Dermis microvascular lymphatic vessel endothelial cell (primary cell): ENCODE measurements at regions not wholly inside any gene's neighbourhood (a gene's known extent, or its start where the extent isn't known, plus 50 kb on each side); places are given as distances from the start of the nearest gene placed in this dataset.

Source experiments
- DNase-seq, 2 donors: peaks; one replicate each; pipeline versions ENCODE4 v3.0.0 to v3.0.0-alpha.2; 2010; ENCODE audit warnings: low read depth in 2 of 2

DNA sequence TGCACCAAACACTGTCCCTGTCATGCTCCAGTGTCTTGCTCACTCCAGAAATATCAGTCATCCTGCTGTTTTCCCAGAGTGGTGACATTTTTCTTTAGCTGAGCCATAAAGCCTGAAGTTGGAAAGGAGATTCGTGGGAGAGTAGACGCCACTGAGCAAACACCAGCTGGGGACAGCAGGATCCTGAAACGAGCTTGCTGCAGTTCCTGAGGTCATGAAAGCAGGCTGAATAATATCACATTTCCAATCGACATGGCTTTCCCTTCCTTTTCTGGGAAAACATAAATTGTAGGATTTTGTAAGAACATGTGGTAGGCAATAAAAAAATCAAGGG, 276.4 kb downstream of the CDCA7 start:
- DNase-seq, result no peak

- no peak for DNase-seq
Observed at GRCh38 chr2:173644146-173644545, 289.5 kb downstream of the CDCA7 start.

DNA sequence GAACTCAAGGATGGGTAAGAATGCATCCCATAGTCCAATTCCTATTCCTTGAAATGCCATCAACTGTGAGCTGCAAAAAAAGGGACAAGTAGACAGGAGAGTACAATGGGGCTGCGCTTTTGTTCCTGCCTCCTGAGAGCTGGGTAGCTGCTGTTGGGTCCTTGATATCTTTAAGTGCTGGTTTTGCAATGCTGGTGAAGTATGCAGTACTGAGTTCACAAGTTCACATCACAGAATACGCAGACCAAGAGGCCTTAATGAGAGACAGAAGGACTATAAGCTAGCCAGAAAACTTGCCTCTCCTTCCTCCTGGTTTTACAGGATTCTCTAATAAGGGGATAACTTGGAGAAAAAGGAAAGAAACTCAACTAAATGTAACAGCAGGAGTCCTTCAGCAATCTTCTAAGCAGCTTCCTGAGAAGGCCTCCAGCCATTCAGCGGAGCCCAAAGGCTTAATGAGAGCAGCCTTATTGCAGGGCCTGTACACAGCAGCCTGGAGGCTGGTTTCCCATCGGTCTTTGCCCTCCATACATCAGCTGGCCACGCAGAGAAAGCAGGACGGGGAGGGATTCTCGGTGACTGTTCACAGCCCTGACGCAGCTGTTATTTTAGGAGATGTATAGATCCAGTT, 293.1 kb downstream of the CDCA7 start:
- no peak for DNase-seq

DNA sequence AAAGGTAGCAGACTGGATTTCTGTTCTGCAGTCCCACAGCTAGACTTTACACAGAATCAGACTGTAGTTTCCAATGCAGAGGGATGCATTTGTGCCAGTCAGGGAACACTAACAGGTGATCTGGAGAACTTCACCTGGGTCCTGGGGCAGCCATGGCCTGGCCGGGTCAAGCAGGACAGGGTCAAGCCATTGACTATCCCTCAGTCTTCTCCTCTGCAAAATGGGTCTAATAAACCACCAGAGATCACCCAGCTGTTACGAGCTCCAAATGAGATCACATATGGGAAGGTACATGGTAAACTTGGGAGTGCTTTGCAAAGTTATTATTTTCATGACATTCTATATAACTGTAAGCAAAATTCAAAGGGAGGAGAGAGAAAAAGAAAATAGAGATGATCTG, 294.1 kb downstream of the CDCA7 start:
- DNase-seq, result no peak

DNA sequence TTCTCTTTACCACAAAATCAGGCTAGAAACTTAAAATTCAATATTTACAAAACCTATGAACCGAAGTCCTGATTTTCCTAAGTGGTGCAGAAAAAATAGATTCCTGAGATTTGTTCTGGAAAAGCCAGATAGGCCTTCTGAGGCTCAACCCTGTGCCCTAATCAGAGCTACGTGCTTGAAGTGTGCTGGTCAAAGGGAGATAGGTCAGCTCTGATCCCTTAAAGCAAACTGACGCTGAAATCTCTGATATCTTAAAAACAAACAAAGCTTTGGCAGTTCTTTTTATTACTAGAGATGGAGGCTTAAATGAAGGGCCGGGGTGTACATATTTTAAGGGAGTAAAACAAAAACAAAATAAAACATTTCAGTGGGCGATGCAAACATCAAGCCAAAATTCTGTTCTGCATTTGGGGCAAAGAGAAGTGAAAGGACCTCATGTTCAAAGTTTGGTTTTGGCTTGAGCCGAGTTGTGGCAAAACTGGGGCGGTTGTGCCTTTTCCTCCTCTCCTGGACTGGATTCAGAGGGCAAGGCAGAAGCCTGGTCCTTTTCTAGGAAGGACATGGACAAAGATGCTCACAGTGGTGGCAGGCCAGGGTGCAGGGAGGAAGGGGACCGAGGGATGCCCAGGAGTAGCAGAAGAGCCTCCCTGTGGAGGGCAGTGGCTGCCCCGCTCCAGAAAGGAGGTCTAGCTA, 295.0 kb downstream of the CDCA7 start:
- DNase-seq, result no peak

- no peak for DNase-seq
Observed at GRCh38 chr2:173651891-173652290, 297.2 kb downstream of the CDCA7 start.

GRCh38 chr2:173652311-173652710, 297.6 kb downstream of the CDCA7 start:
- peak in 1 of 2 donors; percentile 4 for DNase-seq

GRCh38 chr2:173652767-173653431, 298.2 kb downstream of the CDCA7 start:
- DNase-seq, result peak in 1 of 2 donors; percentile 48

GRCh38 chr2:173653432-173653805, 298.7 kb downstream of the CDCA7 start:
- DNase-seq, result no peak

DNA sequence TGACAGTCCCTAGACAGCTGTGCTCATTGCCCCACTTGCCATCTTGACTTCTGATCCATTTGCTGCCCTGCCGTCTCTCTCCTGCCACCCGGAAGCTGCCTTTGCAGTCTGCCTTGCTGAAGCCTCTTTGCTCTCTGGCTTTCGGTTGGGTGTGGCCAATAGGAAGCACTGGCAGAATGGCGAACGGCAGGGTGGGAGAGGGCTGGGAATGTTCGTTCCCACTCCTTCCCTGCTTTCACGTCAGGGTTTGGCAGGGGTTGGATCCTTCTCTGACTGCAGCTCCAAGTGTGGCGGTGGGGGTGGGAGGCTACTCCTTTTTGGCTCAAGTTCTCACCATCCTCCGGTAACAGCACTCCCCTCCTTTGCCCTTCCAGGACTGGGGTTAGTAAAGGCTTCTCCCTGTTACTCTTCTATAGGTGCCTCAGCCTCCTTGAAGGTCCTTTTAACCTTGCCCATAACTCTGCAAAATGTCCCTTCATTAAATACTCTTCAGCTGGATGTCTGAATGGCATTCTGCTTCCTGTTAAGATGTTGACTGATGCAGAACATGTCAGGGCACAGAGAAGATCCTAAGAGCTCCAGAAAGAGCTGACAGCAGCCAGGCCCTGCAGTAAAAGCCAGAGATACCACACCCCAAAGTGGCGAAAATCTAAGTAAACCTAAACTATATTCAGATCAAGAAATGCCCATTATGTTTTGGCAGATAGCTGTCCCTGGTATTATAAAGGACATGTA, 299.7 kb downstream of the CDCA7 start:
- DNase-seq, result no peak

GRCh38 chr2:173654896-173655265, 300.2 kb downstream of the CDCA7 start:
- DNase-seq, result no peak

DNA sequence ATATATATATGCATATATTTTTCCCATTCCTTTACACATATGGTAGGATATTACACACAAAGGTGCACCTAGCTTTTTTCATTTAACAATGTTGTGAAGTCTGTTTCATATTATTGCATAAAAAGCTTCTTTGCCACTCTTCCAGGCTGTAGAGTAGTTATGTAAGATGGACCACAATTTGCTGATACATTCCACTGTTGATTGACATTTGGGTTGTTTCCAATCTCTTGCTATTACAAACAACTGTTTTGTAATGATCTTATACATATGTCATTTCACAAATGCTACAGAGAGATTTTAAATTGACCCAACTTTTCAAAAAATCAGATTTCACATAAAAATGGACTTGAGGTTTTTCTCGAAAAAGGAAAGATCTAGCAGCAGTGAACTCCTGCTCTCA, 301.4 kb downstream of the CDCA7 start:
- DNase-seq, result no peak

- DNase-seq, result peak in 1 of 2 donors; percentile 35
Observed at GRCh38 chr2:173657996-173658717, 303.5 kb downstream of the CDCA7 start.

DNA sequence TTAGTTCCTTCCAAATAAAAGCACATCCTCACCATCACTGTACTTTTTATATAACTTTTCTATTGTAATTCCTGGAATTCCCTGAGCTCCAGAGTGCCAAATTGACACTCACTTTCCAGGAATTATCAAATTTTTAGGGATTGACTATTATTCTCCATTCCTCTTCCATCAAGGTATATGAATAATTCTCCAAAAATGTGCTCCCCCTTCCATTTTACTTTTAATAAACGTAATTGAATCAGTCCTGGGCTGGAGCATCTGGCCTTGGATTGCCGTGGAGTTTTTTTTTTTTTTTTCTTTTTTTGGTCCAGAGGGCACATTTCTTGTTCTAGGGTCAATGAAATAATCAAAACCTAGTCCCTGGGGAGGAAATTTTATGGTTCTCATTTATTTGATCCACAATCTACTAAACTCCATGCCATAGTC, 304.3 kb downstream of the CDCA7 start:
- no peak for DNase-seq

GRCh38 chr2:173659509-173659908, 304.8 kb downstream of the CDCA7 start:
- no peak for DNase-seq

DNA sequence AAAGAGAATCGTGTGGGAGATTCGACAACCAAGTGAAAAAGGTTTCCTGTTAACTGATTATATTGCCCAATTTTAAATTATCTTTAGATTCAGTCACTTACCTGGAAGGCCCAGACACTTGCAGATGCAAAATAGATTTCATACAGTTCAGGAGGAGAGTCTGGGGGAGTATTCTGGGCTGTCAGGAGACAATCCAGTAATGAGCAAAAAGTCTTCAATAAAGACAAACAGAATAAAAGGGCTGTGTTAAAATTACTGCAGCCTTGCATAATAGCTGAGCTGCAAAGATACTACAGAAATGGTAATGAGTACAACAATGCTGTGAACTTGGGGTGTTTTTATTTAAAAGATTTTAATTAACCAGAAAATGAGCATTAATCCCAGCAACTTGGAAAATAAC, 303.6 kb downstream of the SP3 start:
- no peak for DNase-seq

DNA sequence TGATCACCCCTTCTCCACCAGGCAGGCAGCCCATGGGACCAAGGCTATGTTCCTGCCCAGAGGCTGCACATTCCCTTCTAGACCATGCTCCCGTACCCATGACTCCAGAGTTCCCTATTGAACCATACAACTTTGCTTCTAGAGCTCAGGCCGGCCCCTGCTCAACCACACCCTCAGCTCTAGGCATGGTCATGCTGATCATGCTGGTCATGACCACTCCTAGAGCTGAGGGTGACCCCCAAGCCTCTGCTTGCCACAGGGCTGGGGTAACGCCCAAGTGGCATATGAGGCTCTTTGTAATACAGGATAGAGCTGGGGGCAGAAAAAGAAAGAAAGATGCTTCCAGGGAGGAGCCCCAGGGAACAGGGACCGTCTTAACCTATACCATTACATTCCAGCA, 301.8 kb downstream of the SP3 start:
- no peak for DNase-seq

GRCh38 chr2:173663835-173664512, 301.2 kb downstream of the SP3 start:
- DNase-seq, result no peak

DNA sequence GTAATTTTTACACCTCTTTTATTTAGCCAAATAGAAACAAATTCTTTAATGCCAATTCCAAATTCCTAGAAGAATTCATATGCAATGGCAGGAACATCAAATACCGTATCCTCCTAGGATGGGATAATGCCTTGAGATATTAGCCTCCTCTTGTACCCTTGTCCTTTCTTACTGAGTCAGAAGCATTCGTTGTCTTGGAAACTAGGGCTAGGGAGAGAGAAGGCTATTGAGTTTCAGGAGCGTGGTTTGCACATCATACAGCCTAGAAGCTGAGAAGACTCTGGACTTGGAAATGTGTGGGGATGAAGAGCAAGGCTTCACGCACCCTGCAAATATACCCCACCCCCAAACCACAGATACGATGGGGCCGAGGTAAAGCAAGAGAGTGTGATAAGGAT, 300.7 kb downstream of the SP3 start:
- DNase-seq, result no peak

- no peak for DNase-seq
Observed at GRCh38 chr2:173666171-173666888, 298.8 kb downstream of the SP3 start.

GRCh38 chr2:173667014-173667413, 298.2 kb downstream of the SP3 start:
- no peak for DNase-seq
